Psoas muscle (tissue), 7 donors: ENCODE measurements at regions not wholly inside any gene's neighbourhood (a gene's known extent, or its start where the extent isn't known, plus 50 kb on each side); places are given as distances from the start of the nearest gene placed in this dataset.
"Not testable (repeated sequence)": the region's sequence is repeated elsewhere in the genome, so short reads cannot be mapped to it uniquely, and the experiment has no call there.

ENCODE experiments used
- ATAC-seq, 4 donors: fragments of 200-7000 bp; cut with Tn5 transposase; one replicate each; pipeline ENCODE4 v1.9.1; 2020; ENCODE audit warnings: moderate library complexity in 3 of 4, mild to moderate bottlenecking in 2 of 4
- DNase-seq, 2 donors: peaks; one replicate each; pipeline ENCODE4 v3.0.0-alpha.2; 2020
- H3K27ac ChIP-seq: fragments of 200-600 bp; one replicate; pipeline ENCODE4 v1.8.0; 2022
- H3K27me3 ChIP-seq, 3 donors: fragments of 200-600 bp in 1 of 3; one replicate each; pipeline versions ENCODE4 v1.6.1 to v1.8.0; 2013 to 2022; ENCODE audit warnings: low read length in 2 of 3, mild to moderate bottlenecking in 2 of 3, moderate library complexity in 1 of 3; ENCODE audit not compliant: insufficient read depth in 3 of 3
- H3K36me3 ChIP-seq, 2 donors: fragments of 200-600 bp in 1 of 2; one replicate each; pipeline versions ENCODE4 v1.6.1 to v1.8.0; 2013 to 2022; ENCODE audit warnings: low read depth in 1 of 2, mild to moderate bottlenecking in 1 of 2, moderate library complexity in 1 of 2; ENCODE audit not compliant: insufficient read depth in 1 of 2
- H3K4me1 ChIP-seq: fragments of 200-600 bp; one replicate; pipeline ENCODE4 v1.8.0; 2022
- H3K4me3 ChIP-seq: fragments of 200-600 bp; one replicate; pipeline ENCODE4 v1.8.0; 2022; ENCODE audit warnings: mild to moderate bottlenecking
- H3K9me3 ChIP-seq: fragments of 200-600 bp; one replicate; pipeline ENCODE4 v1.8.0; 2022
- WGBS, 3 donors: extraction: QIAGEN DNeasy Blood & Tissue Kit; methylation state at CpG; one replicate each; pipeline versions ENCODE4 v1.1.6 to v1.1.7; 2013; 5-methylcytosine and 5-hydroxymethylcytosine counted together
- intact Hi-C, 2 donors: fragments of 100-400 bp; cut with DNase I; formaldehyde crosslinking; loops; one replicate each; pipeline versions ENCODE4 v1.11.0 to v1.14.2; 2022
- TF ChIP-seq, protein P1 (sequence below): fragments of 200-600 bp; IDR thresholded peaks from one replicate; pipeline ENCODE4 v1.8.0; 2022; ENCODE audit warnings: antibody characterized with exemption
- donor health status: healthy with polysubstance abuse.
- donor health status: DM: no; HTN: no; CAD: no; lungs with moderate emphysema.
- donor health status: Bipolar disorder and iron deficiency.
- donor health status: healthy.
- donor health status: DM: yes; HTN: yes; CAD: no.
- donor health status: DM: no; HTN: no; CAD: no.
- donor health status: DM: yes; HTN: yes; CAD: no.

DNA sequence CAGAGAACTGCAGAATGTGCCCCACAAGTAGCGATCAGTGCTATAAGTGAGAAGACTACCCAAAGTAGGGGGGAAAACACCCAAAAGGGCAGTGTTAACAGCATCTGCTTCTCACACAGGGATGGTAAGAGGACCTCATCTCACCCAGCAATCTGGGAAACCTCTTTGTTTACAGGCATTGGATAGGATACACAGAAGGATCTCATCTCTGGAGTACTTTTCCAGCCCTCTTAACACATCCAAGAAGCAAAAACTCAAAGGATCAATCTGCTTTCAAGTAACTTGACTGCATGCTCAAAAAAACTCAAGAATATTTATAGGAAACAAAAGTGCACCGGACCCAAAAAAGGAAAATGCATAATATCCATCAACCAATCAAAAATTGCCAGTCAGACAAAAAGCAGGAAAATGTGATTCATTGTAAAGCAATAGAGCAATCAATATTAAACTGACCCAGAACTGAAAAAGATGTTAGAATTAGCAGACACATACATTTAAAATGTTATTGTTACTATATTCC, 311.0 kb upstream of the CXADR start:
- 83 to 87% (median 87%) methylated on average over 2 of the region's 2 CpGs for WGBS, 3 donors
- H3K4me3 ChIP-seq: no peak overlapping the region
- DNase-seq (no peak), ATAC-seq (no peak)
- no peaks in the 10 kb centered on the region for H3K36me3 ChIP-seq
- no peaks in the 10 kb centered on the region for H3K27me3 ChIP-seq
- intact Hi-C loops: no loop called here
- TF ChIP-seq, protein P1, sequence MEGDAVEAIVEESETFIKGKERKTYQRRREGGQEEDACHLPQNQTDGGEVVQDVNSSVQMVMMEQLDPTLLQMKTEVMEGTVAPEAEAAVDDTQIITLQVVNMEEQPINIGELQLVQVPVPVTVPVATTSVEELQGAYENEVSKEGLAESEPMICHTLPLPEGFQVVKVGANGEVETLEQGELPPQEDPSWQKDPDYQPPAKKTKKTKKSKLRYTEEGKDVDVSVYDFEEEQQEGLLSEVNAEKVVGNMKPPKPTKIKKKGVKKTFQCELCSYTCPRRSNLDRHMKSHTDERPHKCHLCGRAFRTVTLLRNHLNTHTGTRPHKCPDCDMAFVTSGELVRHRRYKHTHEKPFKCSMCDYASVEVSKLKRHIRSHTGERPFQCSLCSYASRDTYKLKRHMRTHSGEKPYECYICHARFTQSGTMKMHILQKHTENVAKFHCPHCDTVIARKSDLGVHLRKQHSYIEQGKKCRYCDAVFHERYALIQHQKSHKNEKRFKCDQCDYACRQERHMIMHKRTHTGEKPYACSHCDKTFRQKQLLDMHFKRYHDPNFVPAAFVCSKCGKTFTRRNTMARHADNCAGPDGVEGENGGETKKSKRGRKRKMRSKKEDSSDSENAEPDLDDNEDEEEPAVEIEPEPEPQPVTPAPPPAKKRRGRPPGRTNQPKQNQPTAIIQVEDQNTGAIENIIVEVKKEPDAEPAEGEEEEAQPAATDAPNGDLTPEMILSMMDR: no peak
- no peaks in the 10 kb centered on the region for H3K9me3 ChIP-seq
- H3K27ac ChIP-seq: no peak overlapping the region
- no peaks in the 10 kb centered on the region for H3K4me1 ChIP-seq

DNA sequence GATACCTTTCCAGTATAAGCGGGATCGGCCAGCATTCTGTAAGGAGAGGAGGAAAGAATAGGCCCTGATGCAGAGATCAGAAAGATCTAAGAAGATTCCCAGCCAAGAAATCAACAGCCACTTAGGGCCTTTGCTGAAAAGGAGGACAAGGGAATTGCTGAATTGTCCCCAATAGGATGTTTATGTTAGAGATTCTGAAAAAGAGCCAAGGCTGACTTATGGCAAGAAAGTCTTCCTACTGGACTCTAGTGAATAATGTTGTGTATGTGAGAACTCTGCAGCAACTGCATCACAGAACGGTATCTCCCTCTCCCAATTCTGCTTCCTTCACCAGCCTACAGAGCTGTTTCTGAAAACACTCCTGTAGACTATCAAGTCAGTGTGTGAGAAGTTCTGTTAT, 298.0 kb upstream of the CXADR start:
- DNase-seq (no peak), ATAC-seq (no peak)
- H3K27me3 ChIP-seq: no peaks in the 10 kb centered on the region
- 76 to 91% (median 76%) methylated on average over 3 of the region's 3 CpGs for WGBS, 3 donors
- no peaks in the 10 kb centered on the region for H3K4me1 ChIP-seq
- TF ChIP-seq, protein P1: no peak
- no peak overlapping the region for H3K27ac ChIP-seq
- H3K9me3 ChIP-seq: no peaks in the 10 kb centered on the region
- no peak overlapping the region for H3K4me3 ChIP-seq
- intact Hi-C loops: no loop called here
- no peaks in the 10 kb centered on the region for H3K36me3 ChIP-seq

DNA sequence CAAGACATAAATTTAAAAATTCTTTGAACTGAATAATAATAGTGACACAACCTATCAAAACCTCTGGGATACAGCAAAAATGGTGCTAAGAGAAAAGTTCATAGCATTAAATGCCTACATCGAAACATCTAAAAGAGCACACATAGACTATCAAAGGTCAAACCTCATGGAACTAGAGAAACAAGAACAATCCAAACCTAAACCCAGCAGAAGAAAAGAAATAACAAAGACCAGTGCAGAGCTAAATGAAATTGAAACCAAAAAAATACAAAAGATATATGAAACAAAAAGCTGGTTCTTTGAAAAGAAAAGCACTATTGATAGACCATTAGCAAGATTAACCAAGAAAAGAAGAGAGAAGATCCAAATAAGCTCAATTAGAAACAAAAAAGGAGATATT, 293.8 kb upstream of the CXADR start:
- WGBS, 3 donors: 78 to 83% (median 82%) methylated on average over 1 of the region's 1 CpG
- H3K9me3 ChIP-seq, ATAC-seq, H3K4me3 ChIP-seq, DNase-seq, H3K27ac ChIP-seq, H3K27me3 ChIP-seq, H3K4me1 ChIP-seq, H3K36me3 ChIP-seq, intact Hi-C loops: not testable (repeated sequence)

DNA sequence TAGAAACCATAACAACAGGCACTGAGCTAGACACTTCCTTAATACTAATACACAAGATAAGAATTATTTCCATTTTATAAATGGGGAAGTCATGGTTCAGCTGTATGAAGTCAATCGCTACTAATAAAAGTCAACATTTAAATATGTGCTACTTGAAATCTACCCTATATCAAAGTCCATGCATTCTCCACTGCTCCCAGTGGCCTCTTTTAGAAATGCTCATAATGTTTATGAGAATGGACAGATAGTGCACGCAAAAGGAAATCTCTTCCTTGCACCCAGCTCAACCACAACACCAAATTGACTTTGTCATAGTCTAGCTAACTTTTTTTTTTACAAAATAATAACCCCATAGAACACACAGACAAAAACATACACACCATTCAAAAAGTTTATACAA, 281.7 kb upstream of the CXADR start:
- TF ChIP-seq, protein P1: no peak
- WGBS, 3 donors: 88 to 90% (median 90%) methylated on average over 2 of the region's 2 CpGs
- Histone ChIP-seq H3K27ac (no peak overlapping the region), H3K27me3 (no peaks in the 10 kb centered on the region), H3K36me3 (no peaks in the 10 kb centered on the region), H3K9me3 (peaks cover 11% of the 10 kb centered on the region), H3K4me1 (no peaks in the 10 kb centered on the region), H3K4me3 (no peak overlapping the region)
- ATAC-seq (no peak), DNase-seq (no peak)
- intact Hi-C loops: no loop called here

DNA sequence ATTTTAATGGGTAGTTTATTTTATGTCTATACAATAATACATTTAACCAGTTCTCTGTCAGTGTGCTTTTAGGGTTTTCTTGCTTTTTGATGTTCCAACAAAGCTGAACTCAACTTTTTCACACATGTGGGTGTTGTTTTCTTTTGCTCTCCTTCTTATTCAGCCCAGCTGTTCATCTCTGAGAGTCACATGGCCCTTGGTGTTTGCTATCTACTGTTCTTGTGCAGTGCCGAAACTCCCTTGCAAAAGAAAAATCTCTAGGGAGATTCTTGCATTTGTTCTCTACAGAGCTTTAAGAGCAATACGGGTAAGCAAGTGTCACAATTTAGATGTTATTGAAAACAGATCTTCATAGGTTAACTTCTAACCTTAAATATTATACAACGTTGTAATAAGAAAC, 281.1 kb upstream of the CXADR start:
- Histone ChIP-seq H3K27me3 (no peaks in the 10 kb centered on the region), H3K4me3 (no peak overlapping the region), H3K36me3 (no peaks in the 10 kb centered on the region), H3K9me3 (peaks cover 7% of the 10 kb centered on the region), H3K27ac (no peak overlapping the region), H3K4me1 (no peaks in the 10 kb centered on the region)
- 25 to 39% (median 28%) methylated on average over 3 of the region's 3 CpGs for WGBS, 3 donors
- DNase-seq (no peak), ATAC-seq (no peak)
- TF ChIP-seq, protein P1: no peak
- intact Hi-C loops: no loop called here
